WTC11 (cell line): ENCODE measurements at regions not wholly inside any gene's neighbourhood (a gene's known extent, or its start where the extent isn't known, plus 50 kb on each side); places are given as distances from the start of the nearest gene placed in this dataset.

Source experiments
- ATAC-seq: fragments of 200-7000 bp; cut with Tn5 transposase; 2 replicates; pipeline ENCODE4 v1.10.0; 2021; ENCODE audit warnings: mild to moderate bottlenecking, moderate library complexity
- CTCF ChIA-PET: fragments of 300-600 bp; sonication (Branson Sonifier 250); formaldehyde crosslinking; loops from one replicate; lab custom pipeline; 2021; ENCODE audit warnings: antibody characterized with exemption; lab: Charles Lee
- POLR2A ChIA-PET: fragments of 350-600 bp; sonication (Branson Sonifier 250); formaldehyde crosslinking; loops from one replicate; lab custom pipeline; 2021; ENCODE audit warnings: antibody characterized with exemption; lab: Charles Lee
- DNase-seq: peaks from one replicate; pipeline ENCODE4 v3.0.0; 2021; ENCODE audit warnings: low spot score
- H3K27ac Mint-ChIP-seq: 2 replicates; pipeline ENCODE4 v1.8.0; 2021; ENCODE audit warnings: mixed read lengths
- H3K27me3 Mint-ChIP-seq: 2 replicates; pipeline ENCODE4 v1.8.0; 2021; ENCODE audit warnings: low read depth, mild to moderate bottlenecking, moderate library complexity, mixed read lengths
- H3K36me3 Mint-ChIP-seq: 2 replicates; pipeline ENCODE4 v1.8.0; 2021; ENCODE audit warnings: mixed read lengths
- H3K4me1 Mint-ChIP-seq: 2 replicates; pipeline ENCODE4 v1.8.0; 2022; ENCODE audit warnings: mixed read lengths
- H3K4me3 Mint-ChIP-seq: 2 replicates; pipeline ENCODE4 v1.8.0; 2021; ENCODE audit warnings: mild to moderate bottlenecking, moderate library complexity, mixed read lengths
- H3K9me3 Mint-ChIP-seq: 2 replicates; pipeline ENCODE4 v1.8.0; 2021; ENCODE audit warnings: mixed read lengths
- ELF4 ChIP-seq: sonication (generic); formaldehyde crosslinking; IDR thresholded peaks from 2 replicates; pipeline ENCODE4 v1.8.1; 2022; ENCODE audit warnings: low read depth, mild to moderate bottlenecking, moderate library complexity, missing genetic modification reagents
- ETV6 ChIP-seq: sonication (generic); formaldehyde crosslinking; IDR thresholded peaks from 2 replicates; pipeline ENCODE4 v1.8.1; 2022; ENCODE audit warnings: mild to moderate bottlenecking, missing genetic modification reagents
- MYBL2 ChIP-seq: sonication (generic); formaldehyde crosslinking; IDR thresholded peaks from 2 replicates; pipeline ENCODE4 v1.8.1; 2023; ENCODE audit warnings: mild to moderate bottlenecking, moderate library complexity, missing genetic modification reagents
- NFATC4 ChIP-seq: fragments of 250-450 bp; sonication (Bioruptor Pico); IDR thresholded peaks from 2 replicates; pipeline ENCODE4 v1.9.0; 2021; ENCODE audit warnings: mild to moderate bottlenecking
- NFYB ChIP-seq: sonication (generic); formaldehyde crosslinking; conservative IDR thresholded peaks from 2 replicates; pipeline ENCODE4 v1.8.0; 2022; ENCODE audit warnings: low read depth, missing genetic modification reagents
- OVOL2 ChIP-seq: fragments of 250-450 bp; sonication (Bioruptor Pico); IDR thresholded peaks from 2 replicates; pipeline ENCODE4 v1.9.0; 2021; ENCODE audit warnings: mild to moderate bottlenecking, borderline replicate concordance
- ZNF138 ChIP-seq: sonication (generic); formaldehyde crosslinking; conservative IDR thresholded peaks from 2 replicates; pipeline ENCODE4 v1.8.1; 2022; ENCODE audit warnings: mild to moderate bottlenecking, moderate library complexity, missing genetic modification reagents
- ZNF219 ChIP-seq: sonication (generic); formaldehyde crosslinking; IDR thresholded peaks from 2 replicates; pipeline ENCODE4 v1.8.0; 2023; ENCODE audit warnings: missing genetic modification reagents, mild to moderate bottlenecking, borderline replicate concordance
- TF ChIP-seq, protein P1 (sequence below): fragments of 250-450 bp; sonication (Bioruptor Pico); IDR thresholded peaks from 2 replicates; pipeline ENCODE4 v2.1.2; 2022; ENCODE audit warnings: mild to moderate bottlenecking, moderate library complexity
- TF ChIP-seq, protein P2 (sequence below): fragments of 250-450 bp; sonication (Bioruptor Pico); conservative IDR thresholded peaks from 2 replicates; pipeline ENCODE4 v1.9.0; 2021; ENCODE audit warnings: mild to moderate bottlenecking
- TF ChIP-seq, protein P3 (sequence below): sonication (generic); formaldehyde crosslinking; IDR thresholded peaks from 2 replicates; pipeline ENCODE4 v1.8.1; 2022; ENCODE audit warnings: mild to moderate bottlenecking, missing genetic modification reagents, moderate library complexity, borderline replicate concordance

DNA sequence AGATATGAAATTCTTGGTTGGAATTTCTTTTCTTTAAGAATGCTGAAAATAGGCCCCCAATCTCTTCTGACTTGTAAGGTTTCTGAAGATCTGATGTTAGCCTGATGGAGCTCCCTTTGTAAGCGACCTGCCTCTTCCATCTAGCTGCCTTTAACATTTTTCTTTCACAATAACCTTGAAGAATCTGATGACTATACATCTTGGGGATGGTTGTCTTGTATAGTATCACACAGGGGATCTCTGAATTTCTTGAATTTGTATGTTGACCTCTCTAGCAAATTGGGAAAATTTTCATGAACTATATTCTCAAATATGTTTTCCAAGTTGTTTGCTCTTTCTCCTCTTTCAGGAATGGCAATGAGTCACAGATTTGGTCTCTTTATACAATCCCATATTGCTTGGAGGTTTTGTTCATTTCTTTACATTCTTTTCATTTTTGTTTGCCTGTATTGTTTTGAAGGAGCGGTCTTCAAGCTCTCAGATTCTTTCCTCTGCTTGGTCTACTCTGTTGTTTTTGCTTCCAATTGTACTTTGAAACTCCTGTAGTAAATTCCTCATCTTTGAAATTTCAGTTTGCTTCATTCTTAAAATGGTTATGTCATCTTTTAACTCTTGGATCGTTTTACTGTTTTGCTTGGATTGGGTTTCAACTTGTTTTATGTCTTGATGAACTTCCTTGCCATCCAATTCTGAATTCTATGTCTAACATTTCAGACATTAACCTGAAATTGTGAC, 245.2 kb upstream of the TARS1 start:
- CTCF ChIA-PET: no interaction called here
- H3K4me1 Mint-ChIP-seq: no peaks in the 10 kb centered on the region
- H3K27me3 Mint-ChIP-seq: peaks cover 50% of the 10 kb centered on the region
- no peak overlapping the region for H3K27ac Mint-ChIP-seq
- peaks cover 11% of the 10 kb centered on the region; the same call in 1 of the 2 replicates for H3K36me3 Mint-ChIP-seq
- POLR2A ChIA-PET: no interaction called here
- H3K4me3 Mint-ChIP-seq: no peak overlapping the region
- peaks cover 33% of the 10 kb centered on the region for H3K9me3 Mint-ChIP-seq
- no peak for ATAC-seq
- DNase-seq: no peak
- no peak for TF ChIP-seq OVOL2 (CRISPR knock-in tag)
- no peak for TF ChIP-seq MYBL2 (CRISPR knock-in tag)

DNA sequence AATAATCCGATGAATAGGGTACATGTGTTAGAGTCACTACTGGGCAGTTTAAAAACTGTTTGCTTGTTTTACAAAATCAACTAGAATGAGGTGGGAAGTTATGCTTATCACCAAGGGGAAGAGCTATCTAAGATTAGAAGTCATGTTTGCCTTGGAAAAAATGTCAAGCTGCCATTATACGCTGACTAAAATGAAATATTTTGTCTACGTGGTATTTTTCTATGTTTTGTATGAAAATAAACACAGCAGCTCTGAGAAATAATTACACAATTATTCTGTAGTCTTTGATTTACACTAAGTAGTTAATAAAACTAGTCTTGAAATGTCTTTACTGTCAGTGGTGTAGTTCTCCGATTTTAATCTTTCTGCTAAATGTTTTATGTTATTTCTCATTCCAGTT, 241.9 kb upstream of the TARS1 start:
- Mint-ChIP-seq H3K4me1 (no peaks in the 10 kb centered on the region), H3K36me3 (peaks cover 7% of the 10 kb centered on the region; the same call in 1 of the 2 replicates), H3K4me3 (no peak overlapping the region), H3K9me3 (peaks cover 21% of the 10 kb centered on the region), H3K27ac (no peak overlapping the region), H3K27me3 (peaks cover 22% of the 10 kb centered on the region)
- ATAC-seq (no peak), DNase-seq (no peak)
- CTCF ChIA-PET: no interaction called here
- POLR2A ChIA-PET: no interaction called here
- no peak for TF ChIP-seq ELF4 (CRISPR knock-in tag)
- no peak for TF ChIP-seq NFYB (CRISPR knock-in tag)
- TF ChIP-seq ETV6 (CRISPR knock-in tag): no peak
- no peak for TF ChIP-seq NFATC4 (CRISPR knock-in tag)

DNA sequence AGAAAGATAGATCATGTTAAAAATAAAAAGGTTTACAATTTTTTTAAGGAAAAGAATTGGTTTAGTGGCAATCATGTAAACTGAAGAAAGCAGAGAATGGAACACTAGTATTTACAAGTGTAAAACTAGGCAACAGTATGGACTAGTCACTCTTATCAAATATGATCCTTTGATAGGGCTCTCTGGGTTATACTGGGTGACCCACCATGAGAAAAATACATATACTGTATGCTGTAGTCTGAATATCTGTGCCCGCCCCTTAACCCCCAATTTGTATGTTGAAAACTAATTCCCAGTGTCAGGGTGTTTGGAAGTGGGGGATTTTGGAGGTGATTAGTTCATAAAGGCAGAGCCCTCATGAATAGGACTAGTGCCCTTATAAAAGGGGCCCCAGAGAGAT, 236.8 kb upstream of the TARS1 start:
- POLR2A ChIA-PET: no interaction called here
- H3K9me3 Mint-ChIP-seq: peaks cover 6% of the 10 kb centered on the region
- no peaks in the 10 kb centered on the region for H3K4me1 Mint-ChIP-seq
- peaks cover 8% of the 10 kb centered on the region; the same call in 1 of the 2 replicates for H3K27me3 Mint-ChIP-seq
- H3K36me3 Mint-ChIP-seq: 0 out of 2 replicates have a peak, but pooled peaks cover 5% of the 10 kb centered on the region
- no peak overlapping the region for H3K27ac Mint-ChIP-seq
- ATAC-seq (no peak), DNase-seq (no peak)
- no peak overlapping the region for H3K4me3 Mint-ChIP-seq
- TF ChIP-seq ZNF138 (CRISPR knock-in tag): no peak
- TF ChIP-seq, protein P1, sequence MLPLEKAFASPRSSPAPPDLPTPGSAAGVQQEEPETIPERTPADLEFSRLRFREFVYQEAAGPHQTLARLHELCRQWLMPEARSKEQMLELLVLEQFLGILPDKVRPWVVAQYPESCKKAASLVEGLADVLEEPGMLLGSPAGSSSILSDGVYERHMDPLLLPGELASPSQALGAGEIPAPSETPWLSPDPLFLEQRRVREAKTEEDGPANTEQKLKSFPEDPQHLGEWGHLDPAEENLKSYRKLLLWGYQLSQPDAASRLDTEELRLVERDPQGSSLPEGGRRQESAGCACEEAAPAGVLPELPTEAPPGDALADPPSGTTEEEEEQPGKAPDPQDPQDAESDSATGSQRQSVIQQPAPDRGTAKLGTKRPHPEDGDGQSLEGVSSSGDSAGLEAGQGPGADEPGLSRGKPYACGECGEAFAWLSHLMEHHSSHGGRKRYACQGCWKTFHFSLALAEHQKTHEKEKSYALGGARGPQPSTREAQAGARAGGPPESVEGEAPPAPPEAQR (CRISPR knock-in tag): no peak
- TF ChIP-seq, protein P2, sequence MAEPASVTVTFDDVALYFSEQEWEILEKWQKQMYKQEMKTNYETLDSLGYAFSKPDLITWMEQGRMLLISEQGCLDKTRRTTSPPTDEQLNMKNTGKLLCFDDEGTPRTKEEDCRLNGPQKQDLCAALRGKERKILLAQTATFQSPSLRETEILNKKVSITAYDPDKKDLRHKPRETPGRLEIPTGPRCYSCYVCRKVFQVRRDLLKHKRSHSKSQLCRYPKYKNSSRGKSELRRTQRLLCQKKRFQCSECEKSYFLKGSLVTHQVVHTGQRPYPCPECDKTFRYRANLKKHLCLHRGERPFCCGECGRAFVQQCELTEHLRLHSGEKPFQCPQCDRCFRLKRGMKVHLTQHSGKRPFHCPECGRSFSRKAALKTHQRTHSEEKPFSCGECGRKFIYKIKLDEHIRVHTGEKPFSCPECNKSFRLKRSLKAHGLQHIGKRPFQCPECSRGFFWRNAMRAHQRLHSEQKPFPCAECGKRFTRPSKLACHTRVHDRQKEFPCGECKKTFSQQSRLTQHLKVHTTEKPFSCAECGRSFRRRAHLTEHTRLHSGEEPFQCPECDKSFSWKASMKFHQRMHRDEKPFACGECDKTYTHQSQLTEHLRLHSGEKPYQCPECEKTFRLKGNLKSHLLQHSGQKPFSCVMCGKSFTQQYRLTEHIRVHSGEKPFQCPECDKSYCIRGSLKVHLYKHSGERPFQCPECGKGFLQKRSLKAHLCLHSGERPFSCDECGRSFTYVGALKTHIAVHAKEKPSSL (CRISPR knock-in tag): no peak
- CTCF ChIA-PET: no interaction called here

DNA sequence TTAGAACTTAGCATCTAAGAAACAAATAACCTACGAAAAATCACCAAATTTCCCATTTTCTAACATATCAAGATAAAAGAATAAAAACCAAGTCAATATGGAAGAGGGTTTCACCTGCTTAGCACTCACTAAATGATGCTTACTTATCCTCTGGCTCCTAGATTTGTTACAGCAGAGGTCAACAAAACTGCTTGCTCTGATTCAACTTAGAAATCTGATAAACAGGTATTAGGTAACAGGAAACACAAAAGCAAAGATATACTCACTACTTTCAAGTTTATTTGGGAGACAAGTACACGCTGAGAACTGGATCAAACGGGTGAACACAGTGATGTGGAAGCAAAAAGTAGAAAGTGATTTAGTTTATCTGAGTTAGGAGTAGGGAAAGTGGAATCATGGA, 235.7 kb upstream of the TARS1 start:
- Mint-ChIP-seq H3K36me3 (peaks cover 6% of the 10 kb centered on the region; the same call in 1 of the 2 replicates), H3K4me3 (no peak overlapping the region), H3K4me1 (no peaks in the 10 kb centered on the region)
- no peak for DNase-seq
- no peak for TF ChIP-seq ZNF219 (CRISPR knock-in tag)
- TF ChIP-seq, protein P3, sequence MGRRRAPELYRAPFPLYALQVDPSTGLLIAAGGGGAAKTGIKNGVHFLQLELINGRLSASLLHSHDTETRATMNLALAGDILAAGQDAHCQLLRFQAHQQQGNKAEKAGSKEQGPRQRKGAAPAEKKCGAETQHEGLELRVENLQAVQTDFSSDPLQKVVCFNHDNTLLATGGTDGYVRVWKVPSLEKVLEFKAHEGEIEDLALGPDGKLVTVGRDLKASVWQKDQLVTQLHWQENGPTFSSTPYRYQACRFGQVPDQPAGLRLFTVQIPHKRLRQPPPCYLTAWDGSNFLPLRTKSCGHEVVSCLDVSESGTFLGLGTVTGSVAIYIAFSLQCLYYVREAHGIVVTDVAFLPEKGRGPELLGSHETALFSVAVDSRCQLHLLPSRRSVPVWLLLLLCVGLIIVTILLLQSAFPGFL (CRISPR knock-in tag): no peak
- TF ChIP-seq, all 79 proteins: peak for 0
- H3K27ac Mint-ChIP-seq: no peak overlapping the region
- ATAC-seq: no peak
- peaks cover 8% of the 10 kb centered on the region; the same call in 1 of the 2 replicates for H3K27me3 Mint-ChIP-seq
- peaks cover 15% of the 10 kb centered on the region for H3K9me3 Mint-ChIP-seq
- ChIA-PET CTCF (no interaction called here), POLR2A (no interaction called here)
